ENCODE measurements at regions not wholly inside any gene's neighbourhood (a gene's known extent, or its start where the extent isn't known, plus 50 kb on each side); places are given as distances from the start of the nearest gene placed in this dataset.

GRCh38 chr5:87120518-87121303, 147.0 kb upstream of the RASA1 start:
- TF ChIP-seq, protein P1, sequence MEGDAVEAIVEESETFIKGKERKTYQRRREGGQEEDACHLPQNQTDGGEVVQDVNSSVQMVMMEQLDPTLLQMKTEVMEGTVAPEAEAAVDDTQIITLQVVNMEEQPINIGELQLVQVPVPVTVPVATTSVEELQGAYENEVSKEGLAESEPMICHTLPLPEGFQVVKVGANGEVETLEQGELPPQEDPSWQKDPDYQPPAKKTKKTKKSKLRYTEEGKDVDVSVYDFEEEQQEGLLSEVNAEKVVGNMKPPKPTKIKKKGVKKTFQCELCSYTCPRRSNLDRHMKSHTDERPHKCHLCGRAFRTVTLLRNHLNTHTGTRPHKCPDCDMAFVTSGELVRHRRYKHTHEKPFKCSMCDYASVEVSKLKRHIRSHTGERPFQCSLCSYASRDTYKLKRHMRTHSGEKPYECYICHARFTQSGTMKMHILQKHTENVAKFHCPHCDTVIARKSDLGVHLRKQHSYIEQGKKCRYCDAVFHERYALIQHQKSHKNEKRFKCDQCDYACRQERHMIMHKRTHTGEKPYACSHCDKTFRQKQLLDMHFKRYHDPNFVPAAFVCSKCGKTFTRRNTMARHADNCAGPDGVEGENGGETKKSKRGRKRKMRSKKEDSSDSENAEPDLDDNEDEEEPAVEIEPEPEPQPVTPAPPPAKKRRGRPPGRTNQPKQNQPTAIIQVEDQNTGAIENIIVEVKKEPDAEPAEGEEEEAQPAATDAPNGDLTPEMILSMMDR (IDR thresholded peaks at IDR 0.05): no peak
- TF ChIP-seq EP300 (IDR thresholded peaks at IDR 0.05): no peak
